ENCODE measurements at regions not wholly inside any gene's neighbourhood (a gene's known extent, or its start where the extent isn't known, plus 50 kb on each side); places are given as distances from the start of the nearest gene placed in this dataset.

DNA sequence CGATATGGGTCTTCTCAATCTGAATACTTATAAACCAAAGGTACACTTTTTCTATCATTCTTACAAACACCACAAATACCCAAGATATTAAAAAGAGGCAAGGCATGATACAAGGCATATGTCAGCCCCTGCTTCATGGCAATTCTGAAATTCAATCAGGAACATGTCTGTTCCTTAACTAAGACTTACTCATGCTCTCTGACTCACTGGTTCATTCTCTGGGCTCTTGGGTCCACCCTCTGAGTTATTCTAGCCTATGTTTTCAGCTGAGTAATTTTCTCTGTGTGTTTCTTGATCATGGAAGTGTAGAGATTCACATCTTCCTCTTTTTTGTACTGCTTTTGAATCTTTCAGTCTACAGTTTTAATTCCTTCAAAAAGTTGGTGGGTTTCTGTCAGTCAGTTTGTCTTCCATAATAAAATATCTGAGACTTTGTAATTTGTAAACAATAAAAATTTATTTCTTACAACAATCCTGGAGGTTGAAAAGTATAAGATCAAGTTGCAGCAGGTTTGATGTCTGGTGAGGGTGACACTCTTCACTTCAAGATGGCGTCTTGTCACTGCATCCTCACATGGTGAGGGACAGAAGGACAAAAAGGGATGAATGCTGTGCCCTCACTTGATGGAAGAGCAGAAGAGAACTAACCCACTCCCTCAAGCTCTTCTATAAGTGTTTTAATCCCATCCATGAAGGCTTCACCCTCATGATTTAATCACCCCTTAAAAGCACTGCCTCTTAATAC is 211.7 kb downstream of the FAM76B start:
- DNase-seq, result no peak

GRCh38 chr11:95576146-95576845 is 213.3 kb downstream of the FAM76B start:
- DNase-seq, result no peak

DNA sequence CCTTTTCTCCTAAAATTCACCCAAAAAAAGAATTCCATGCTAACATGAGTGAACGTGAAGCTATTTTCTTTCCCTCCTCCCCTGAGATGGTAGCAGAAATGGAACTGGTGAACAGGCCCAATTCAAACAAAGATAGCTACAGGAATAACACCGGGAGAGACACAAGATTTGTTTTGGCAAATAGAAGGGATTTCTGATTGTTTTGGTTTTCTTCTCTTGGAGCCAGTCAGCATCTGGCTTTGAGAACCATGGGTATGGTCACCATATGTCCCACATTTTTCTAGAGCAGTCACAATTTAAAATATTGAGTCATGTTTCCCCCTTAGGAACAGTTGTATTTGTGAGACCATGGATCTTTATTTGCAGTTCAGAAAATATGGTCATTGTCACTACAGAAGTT is 214.1 kb downstream of the FAM76B start:
- no peak for DNase-seq

DNA sequence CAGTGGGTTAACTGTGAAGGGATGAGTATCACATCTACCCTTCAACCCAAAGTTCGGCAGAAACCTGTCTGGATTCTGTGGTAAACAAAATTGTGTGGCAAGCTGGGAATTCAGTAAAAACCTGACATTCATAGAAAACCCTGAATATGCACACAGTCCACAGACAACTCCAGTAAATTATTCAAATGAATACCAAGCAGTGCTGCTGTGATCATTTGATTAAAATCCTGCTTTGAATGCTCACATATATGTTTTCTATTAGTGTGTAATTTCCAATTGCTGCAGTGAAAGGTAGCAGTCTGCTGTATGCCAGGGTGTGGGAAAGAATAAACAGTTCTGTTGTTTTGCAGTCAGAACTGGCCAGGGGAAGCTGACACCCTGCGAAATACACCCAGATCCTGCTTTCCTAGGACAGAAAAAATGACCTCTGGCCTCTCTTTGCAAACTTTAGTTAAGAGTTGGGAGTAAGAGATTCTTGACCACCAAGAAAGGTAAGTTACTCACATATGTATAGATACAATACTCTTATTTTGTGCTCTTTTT is 217.8 kb downstream of the FAM76B start:
- no peak for DNase-seq

GRCh38 chr11:95570845-95571244 is 218.7 kb downstream of the FAM76B start:
- no peak for DNase-seq

- DNase-seq, result no peak
Measured at GRCh38 chr11:95569207-95569606, 220.4 kb downstream of the FAM76B start.

DNA sequence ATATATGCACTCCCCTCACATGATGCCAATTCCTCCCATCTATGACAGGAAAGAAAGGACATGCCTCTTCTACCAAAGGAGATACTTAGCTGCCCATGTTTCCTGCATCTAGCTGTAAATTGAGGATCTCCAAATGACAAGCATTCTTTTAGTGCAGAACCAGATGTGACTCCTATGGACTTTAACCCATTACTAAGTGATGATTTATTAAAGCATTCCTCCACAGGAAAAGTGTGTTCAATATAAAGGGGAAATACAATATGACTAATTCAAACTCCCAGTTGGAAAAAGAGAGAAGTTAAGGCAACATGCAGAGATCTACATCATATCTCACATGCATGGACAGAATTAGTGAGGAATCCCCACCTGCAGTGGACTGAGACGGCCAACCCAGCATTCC is 221.3 kb downstream of the FAM76B start:
- DNase-seq, result no peak

DNA sequence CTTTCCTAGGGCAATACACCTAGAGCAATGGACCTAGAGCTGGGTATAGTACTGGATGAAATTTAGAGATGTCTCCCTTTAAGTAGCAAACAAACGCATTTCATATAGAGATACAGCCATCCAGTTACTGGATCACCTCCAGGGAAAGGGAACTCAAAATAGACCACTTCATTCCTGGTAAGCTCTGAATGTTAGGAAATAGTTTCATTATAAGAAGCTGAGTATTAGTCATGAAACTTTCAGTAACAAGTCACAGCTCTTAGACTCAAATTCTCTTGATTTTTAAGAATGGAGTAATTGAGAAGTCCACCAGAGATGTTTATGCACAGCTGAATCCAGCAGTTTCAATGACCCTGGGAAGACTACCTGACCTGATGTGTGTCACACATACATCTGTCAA is 221.9 kb downstream of the FAM76B start:
- no peak for DNase-seq

GRCh38 chr11:95566211-95566610 is 223.4 kb downstream of the FAM76B start:
- DNase-seq, result no peak

DNA sequence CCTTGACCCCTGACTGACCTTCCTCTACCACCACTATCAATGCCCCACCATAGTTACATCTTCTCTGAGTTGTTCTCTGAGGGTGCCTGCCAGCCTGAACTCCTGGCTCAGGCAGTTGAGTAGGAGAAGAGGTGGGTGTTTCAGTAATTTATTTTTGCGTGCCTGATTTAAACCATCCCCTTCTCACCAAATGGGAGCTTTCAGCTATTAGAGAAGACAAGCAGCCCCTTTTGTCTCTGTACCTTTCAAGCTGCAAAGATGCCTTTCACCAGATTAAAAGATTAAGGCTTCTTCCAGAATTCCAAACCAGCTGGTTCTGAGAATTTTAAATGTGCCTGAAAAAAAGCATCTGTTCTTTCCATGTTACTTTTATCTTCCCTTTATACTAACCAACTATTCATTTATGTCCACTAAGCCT is 223.8 kb downstream of the FAM76B start:
- no peak for DNase-seq

DNA sequence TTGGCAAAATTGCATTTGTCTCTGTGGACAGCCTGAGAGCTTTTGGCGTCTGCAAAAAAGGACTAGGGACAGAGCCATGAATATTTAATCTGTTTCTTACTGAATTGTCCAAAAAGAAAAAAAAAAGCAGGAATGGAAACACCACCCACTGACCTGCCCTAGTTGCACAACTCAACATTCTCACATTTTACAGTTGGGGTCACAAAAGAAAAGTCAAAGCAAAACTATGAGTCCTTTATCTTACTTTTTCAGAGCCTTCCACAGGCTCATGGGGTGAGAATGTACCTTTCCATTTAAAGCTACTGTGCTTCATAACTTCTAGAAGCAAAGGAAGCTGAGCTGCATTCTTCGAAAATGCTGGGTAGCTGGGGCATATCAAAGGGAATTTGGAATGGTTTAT is 225.7 kb downstream of the FAM76B start:
- DNase-seq, result no peak

DNA sequence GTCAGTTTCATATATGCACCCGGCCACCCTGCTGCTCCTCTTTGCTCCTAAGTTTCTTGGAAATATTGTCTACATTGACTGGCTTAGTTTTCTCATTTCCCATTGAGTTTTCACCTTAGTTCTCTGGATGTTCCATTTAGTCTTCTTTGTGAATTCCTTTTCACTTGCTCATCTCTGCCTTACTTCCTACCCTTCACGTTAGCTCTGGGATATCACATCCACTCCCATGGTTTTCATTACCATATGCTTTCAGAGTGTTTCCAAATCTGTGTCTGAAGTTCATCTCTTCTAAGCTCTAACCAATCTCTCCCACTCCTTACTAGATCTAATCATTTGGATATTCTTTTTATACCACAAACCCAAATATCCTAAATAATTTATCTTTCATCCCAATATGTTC is 226.4 kb downstream of the FAM76B start:
- DNase-seq, result no peak

- no peak for DNase-seq
Measured at GRCh38 chr11:95562196-95562921, 227.2 kb downstream of the FAM76B start.

DNA sequence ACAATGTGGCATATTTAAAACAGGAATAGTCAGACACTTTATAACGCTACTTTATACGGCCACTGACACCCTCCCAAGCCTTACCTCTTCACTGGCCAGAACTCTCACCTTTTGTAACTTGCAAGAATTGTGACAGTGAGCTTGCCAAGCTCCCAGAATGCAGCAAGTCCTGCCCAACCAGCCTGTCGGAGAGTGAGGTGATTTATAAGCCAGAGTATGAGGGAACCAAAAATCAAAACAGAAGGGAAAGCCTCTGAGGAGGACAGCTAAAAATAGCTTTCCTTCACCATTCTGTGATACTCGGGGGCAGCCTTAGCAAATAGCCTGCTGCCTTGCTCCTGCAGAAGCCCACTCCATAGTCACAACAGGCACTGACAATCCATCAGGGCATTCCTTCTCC is 229.7 kb downstream of the FAM76B start:
- DNase-seq, result no peak

- no peak for DNase-seq
Measured at GRCh38 chr11:95557376-95557775, 232.2 kb downstream of the FAM76B start.

GRCh38 chr11:95556342-95557163 is 233.0 kb downstream of the FAM76B start:
- DNase-seq, result no peak

GRCh38 chr11:95556011-95556341 is 233.6 kb downstream of the FAM76B start:
- no peak for DNase-seq

GRCh38 chr11:95554911-95555310 is 234.7 kb downstream of the FAM76B start:
- no peak for DNase-seq

DNA sequence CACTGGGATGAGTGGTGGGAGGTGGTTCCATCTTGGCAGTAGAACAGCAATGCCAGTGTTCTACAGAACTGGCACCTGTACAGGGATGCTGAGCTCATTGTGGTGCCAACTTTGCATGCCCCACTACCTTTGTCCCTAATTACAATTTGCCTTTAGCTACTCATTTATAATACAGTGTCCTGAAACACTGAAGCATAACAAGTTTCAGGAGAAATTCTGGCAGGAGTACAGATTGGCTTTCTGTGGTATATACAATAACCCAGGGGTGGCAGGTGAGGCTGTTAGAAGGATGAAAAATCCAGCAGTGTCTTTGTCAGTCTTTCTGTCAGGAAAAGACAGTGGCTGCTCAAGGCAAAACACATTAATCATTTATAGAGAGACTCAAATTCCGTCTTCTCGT is 240.3 kb downstream of the FAM76B start:
- DNase-seq, result no peak

DNA sequence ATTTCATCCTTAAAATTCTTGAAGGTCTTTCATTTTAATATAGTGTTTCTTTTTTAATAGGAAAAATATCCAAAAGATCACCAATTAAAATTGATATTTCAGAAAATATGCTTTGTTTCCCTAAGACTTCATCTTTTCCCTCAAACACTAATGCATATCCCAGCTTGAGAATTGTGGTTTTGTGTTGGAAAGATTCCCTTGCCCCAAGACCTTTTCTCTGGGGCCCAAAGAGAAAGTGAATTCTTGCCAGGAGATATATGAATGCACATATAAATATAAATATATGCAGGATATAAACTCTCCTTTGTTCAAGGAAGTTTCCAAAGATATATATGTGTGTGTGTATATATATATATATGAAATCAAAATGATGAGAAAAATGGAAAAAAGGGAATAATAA is 241.2 kb downstream of the FAM76B start:
- no peak for DNase-seq

GRCh38 chr11:95547976-95548375 is 241.6 kb downstream of the FAM76B start:
- DNase-seq, result no peak

- DNase-seq, result no peak
Measured at GRCh38 chr11:95547186-95547585, 242.4 kb downstream of the FAM76B start.

All from NCI-H1092 (cell line).